Endothelial cell of umbilical vein (primary cell): ENCODE measurements at regions not wholly inside any gene's neighbourhood (a gene's known extent, or its start where the extent isn't known, plus 50 kb on each side); places are given as distances from the start of the nearest gene placed in this dataset.

Source experiments
- BruUV-seq: library from RNA; stranded (reverse); fragments of 400-500 nt; replicated peaks from 2 replicates; lab custom pipeline; 2021; lab: Mats Ljungman, UMichigan
- CTCF ChIA-PET: fragments of 300-600, 350-600 bp; sonication (Branson Sonifier 250); formaldehyde crosslinking; loops from one replicate; lab custom pipeline; 2021; ENCODE audit warnings: antibody characterized with exemption, inconsistent platforms; lab: Charles Lee
- POLR2A ChIA-PET: fragments of 300-600, 350-600 bp; sonication (Branson Sonifier 250); formaldehyde crosslinking; loops from one replicate; lab custom pipeline; 2021; ENCODE audit warnings: antibody characterized with exemption, inconsistent platforms; lab: Charles Lee
- DNase-seq: peaks from one replicate; pipeline ENCODE4 v3.0.0-alpha.2; 2011; ENCODE audit warnings: low read depth, low spot score
- FAIRE-seq: peaks from 2 replicates; lab custom pipeline; 2011; peaks lifted over from hg19 to GRCh38; lab: Jason Lieb, UNC
- H2AFZ ChIP-seq: 2 replicates; pipeline ENCODE4 v1.6.0; 2012; ENCODE audit warnings: low read depth, low read length, control low read depth, inconsistent platforms
- H3K27ac ChIP-seq: 2 replicates; pipeline ENCODE4 v1.5.1; 2011; ENCODE audit warnings: low read depth, mild to moderate bottlenecking, control low read depth, low read length, moderate library complexity; ENCODE audit not compliant: insufficient read depth
- H3K27me3 ChIP-seq, 2 experiments: 2 replicates each; pipeline versions ENCODE4 v1.6.0 to v1.6.1; 2011; ENCODE audit warnings: low read length in 2 of 2, mixed read lengths in 1 of 2; ENCODE audit not compliant: control insufficient read depth in 2 of 2, insufficient read depth in 2 of 2
- H3K36me3 ChIP-seq, 2 experiments: 2 replicates in 1 of 2; 3 replicates in 1 of 2; pipeline ENCODE4 v1.5.1; 2011; ENCODE audit warnings: low read length in 2 of 2, mild to moderate bottlenecking in 1 of 2, moderate library complexity in 1 of 2; ENCODE audit not compliant: control insufficient read depth in 2 of 2, insufficient read depth in 2 of 2; ENCODE audit errors: extremely low read depth in 1 of 2
- H3K4me1 ChIP-seq: 3 replicates; pipeline ENCODE4 v1.5.1; 2011; ENCODE audit warnings: mild to moderate bottlenecking, low read length; ENCODE audit not compliant: control insufficient read depth, insufficient read depth; ENCODE audit errors: extremely low read depth
- H3K4me2 ChIP-seq: 2 replicates; pipeline ENCODE4 v1.6.1; 2011; ENCODE audit warnings: low read length, control low read depth, mixed read lengths; ENCODE audit not compliant: insufficient read depth
- H3K4me3 ChIP-seq, 3 experiments: fragments of 200-600 bp in 1 of 3; sonication (generic), shearing (Covaris generic) in 1 of 3; replicated peaks in 1 of 3; 2 replicates each; pipeline ENCODE4 v1.5.1; 2011 to 2016; ENCODE audit warnings: control low read depth in 3 of 3, low read length in 3 of 3, mild to moderate bottlenecking in 2 of 3, inconsistent platforms in 1 of 3, low read depth in 1 of 3, moderate library complexity in 1 of 3; ENCODE audit not compliant: insufficient read depth in 1 of 3
- H3K79me2 ChIP-seq: 2 replicates; pipeline ENCODE4 v1.6.0; 2012; ENCODE audit warnings: low read length, inconsistent platforms; ENCODE audit not compliant: control insufficient read depth, insufficient read depth
- H3K9ac ChIP-seq: replicated peaks from 2 replicates; pipeline ENCODE3; 2011; ENCODE audit warnings: low read length, control low read depth; ENCODE audit not compliant: insufficient read depth; ENCODE audit errors: extremely low read depth
- H3K9me1 ChIP-seq: replicated peaks from 3 replicates; pipeline ENCODE4 v1.6.0; 2011; ENCODE audit warnings: mild to moderate bottlenecking, low read length; ENCODE audit not compliant: control insufficient read depth, insufficient read depth; ENCODE audit errors: extremely low read depth
- H3K9me3 ChIP-seq: replicated peaks from 2 replicates; pipeline ENCODE4 v1.5.1; 2012; ENCODE audit warnings: low read length, inconsistent platforms; ENCODE audit not compliant: control insufficient read depth, insufficient read depth
- H4K20me1 ChIP-seq: replicated peaks from 2 replicates; pipeline ENCODE3; 2011; ENCODE audit warnings: mild to moderate bottlenecking, low read length; ENCODE audit not compliant: control insufficient read depth, insufficient read depth; ENCODE audit errors: extremely low read depth
- CTCF ChIP-seq, 2 donors: IDR thresholded peaks; 1 replicate in 1 of 2; 2 replicates in 1 of 2; pipeline ENCODE4 v1.5.1; 2011; ENCODE audit warnings: low read length in 2 of 2, mild to moderate bottlenecking in 2 of 2, moderate library complexity in 2 of 2, control low read depth in 1 of 2, inconsistent platforms in 1 of 2, low read depth in 1 of 2; ENCODE audit not compliant: insufficient read depth in 1 of 2; ENCODE audit errors: extremely low read depth in 1 of 2
- EZH2 ChIP-seq: IDR thresholded peaks from 2 replicates; pipeline ENCODE4 v1.6.1; 2012; ENCODE audit warnings: borderline replicate concordance, low read depth, mild to moderate bottlenecking, moderate library complexity, low read length, inconsistent platforms; ENCODE audit not compliant: severe bottlenecking
- FOS ChIP-seq: IDR thresholded peaks from 2 replicates; pipeline ENCODE4 v1.6.1; 2011; ENCODE audit warnings: mild to moderate bottlenecking, low read length, moderate library complexity, borderline replicate concordance; ENCODE audit not compliant: insufficient read depth
- GATA2 ChIP-seq: IDR thresholded peaks from 2 replicates; pipeline ENCODE4 v1.7.0; 2011; ENCODE audit warnings: low read depth, mild to moderate bottlenecking, moderate library complexity, mixed read lengths, low read length; ENCODE audit not compliant: insufficient read length, insufficient read depth
- JUN ChIP-seq: IDR thresholded peaks from 2 replicates; pipeline ENCODE4 v1.6.1; 2011; ENCODE audit warnings: borderline replicate concordance, low read depth; ENCODE audit not compliant: insufficient read length, insufficient read depth
- MAX ChIP-seq: IDR thresholded peaks from 2 replicates; pipeline ENCODE4 v1.6.1; 2011; ENCODE audit not compliant: insufficient read depth, insufficient read length
- MYC ChIP-seq: IDR thresholded peaks from one replicate; pipeline ENCODE4 v1.6.1; 2011; ENCODE audit warnings: mild to moderate bottlenecking, low read depth, low read length
- POLR2A ChIP-seq: IDR thresholded peaks from 2 replicates; pipeline ENCODE4 v1.6.1; 2012; ENCODE audit warnings: low read depth, mild to moderate bottlenecking, control low read depth, low read length
- POLR2AphosphoS5 ChIP-seq: IDR thresholded peaks from 2 replicates; pipeline ENCODE4 v1.6.1; 2012; ENCODE audit warnings: low read depth, mild to moderate bottlenecking, control low read depth, low read length, moderate library complexity; ENCODE audit not compliant: insufficient read depth
- dilution Hi-C: fragments of 300-500 bp; cut with MboI; formaldehyde crosslinking; loops from one replicate; pipeline ENCODE4 v1.15.0; 2019; ENCODE audit warnings: low sequenced_read_pairs; ENCODE audit not compliant: extremely low pct_ligation_motif_present
- intact Hi-C: fragments of 100-400 bp; cut with micrococcal nuclease; formaldehyde crosslinking; loops from one replicate; pipeline ENCODE4 v1.10.0; 2022

- no peaks in the 10 kb centered on the region for H3K9me3 ChIP-seq
- H3K9me1 ChIP-seq = no peaks in the 10 kb centered on the region
- H3K4me1 ChIP-seq = no peaks in the 10 kb centered on the region
- TF ChIP-seq EZH2 (no peak), POLR2A (no peak), MAX (no peak), FOS (no peak), MYC (no peak), CTCF (IDR thresholded peaks at IDR 0.05; ENCODE audit: extremely low read depth in 1 of 2, insufficient read depth in 1 of 2, low read depth in 1 of 2, low read length in 2 of 2) (no peak), GATA2 (no peak), JUN (no peak), POLR2AphosphoS5 (no peak)
- FAIRE-seq (no peak), DNase-seq (no peak)
- no peak overlapping the region for H2AFZ ChIP-seq
- CTCF ChIA-PET = interaction anchor here (1.2 kb wide), 1 partner anchor 12 kb away, joined by 3 read pairs; no protein-coding TSS in a partner anchor
- H3K27ac ChIP-seq = no peak overlapping the region
- no peak overlapping the region for H3K9ac ChIP-seq
- no peaks in the 10 kb centered on the region for H3K36me3 ChIP-seq
- no peak overlapping the region for H3K4me3 ChIP-seq
- POLR2A ChIA-PET = no interaction called here
- no peak overlapping the region for H3K4me2 ChIP-seq
- H3K79me2 ChIP-seq = no peaks in the 10 kb centered on the region
- no peaks in the 10 kb centered on the region for H3K27me3 ChIP-seq
- intact Hi-C loops (no loop called here), dilution Hi-C loops (no loop called here)
- no TSS peak for BruUV-seq
- H4K20me1 ChIP-seq = no peaks in the 10 kb centered on the region
Observed at GRCh38 chr10:32180390-32181280, 124.4 kb upstream of the KIF5B start.
